Activated CD8-positive, alpha-beta memory T cell treated with anti-CD3 and anti-CD28 coated beads for 24 hours (primary cell): ENCODE measurements at regions not wholly inside any gene's neighbourhood (a gene's known extent, or its start where the extent isn't known, plus 50 kb on each side); places are given as distances from the start of the nearest gene placed in this dataset.

Source experiments
- DNase-seq: peaks from one replicate; pipeline ENCODE4 v3.0.0-alpha.2; 2020

GRCh38 chr13:33763021-33763420, 54.9 kb upstream of the RFC3 start:
- DNase-seq, result no peak

- no peak for DNase-seq
Observed at GRCh38 chr13:33764716-33765115, 53.2 kb upstream of the RFC3 start.

- DNase-seq, result no peak
Observed at GRCh38 chr13:33766329-33767123, 51.4 kb upstream of the RFC3 start.

- no peak for DNase-seq
Observed at GRCh38 chr13:33767140-33767539, 50.8 kb upstream of the RFC3 start.
